GM23338 (cell line): ENCODE measurements at regions not wholly inside any gene's neighbourhood (a gene's known extent, or its start where the extent isn't known, plus 50 kb on each side); places are given as distances from the start of the nearest gene placed in this dataset.

Experiments used
- CREB1 ChIP-seq: fragments of 250-450 bp; sonication (Bioruptor Pico); IDR thresholded peaks from 2 replicates; pipeline ENCODE4 v1.5.0; 2020; ENCODE audit warnings: low read depth, mild to moderate bottlenecking, moderate library complexity
- EZH2 ChIP-seq: fragments of 200-600 bp; sonication (generic); IDR thresholded peaks from one replicate; pipeline ENCODE4 v1.8.0; 2017; ENCODE audit warnings: antibody characterized with exemption, mild to moderate bottlenecking, low read depth; ENCODE audit not compliant: unreplicated experiment
- EZH2phosphoT487 ChIP-seq: fragments of 200-600 bp; sonication (generic); IDR thresholded peaks from one replicate; pipeline ENCODE4 v1.8.1; 2018; ENCODE audit warnings: antibody characterized with exemption; ENCODE audit not compliant: unreplicated experiment
- JUNB ChIP-seq: IDR thresholded peaks from one replicate; pipeline ENCODE4 v1.6.1; 2016; ENCODE audit warnings: antibody characterized with exemption; ENCODE audit not compliant: unreplicated experiment
- NANOG ChIP-seq: IDR thresholded peaks from 2 replicates; pipeline ENCODE4 v1.6.1; 2016; ENCODE audit warnings: antibody characterized with exemption, borderline replicate concordance
- POLR2AphosphoS5 ChIP-seq: IDR thresholded peaks from 2 replicates; pipeline ENCODE4 v1.6.1; 2016; ENCODE audit warnings: antibody characterized with exemption, low read depth
- STAT1 ChIP-seq: IDR thresholded peaks from one replicate; pipeline ENCODE4 v1.6.1; 2016; ENCODE audit warnings: antibody characterized with exemption; ENCODE audit not compliant: unreplicated experiment
- ZNF114 ChIP-seq: fragments of 250-450 bp; sonication (Bioruptor Pico); IDR thresholded peaks from 2 replicates; pipeline ENCODE4 v1.5.0; 2020; ENCODE audit warnings: mild to moderate bottlenecking, moderate library complexity
- ZNF331 ChIP-seq: fragments of 250-450 bp; sonication (Bioruptor Pico); IDR thresholded peaks from 2 replicates; pipeline ENCODE4 v1.5.0; 2020; ENCODE audit warnings: low read depth, mild to moderate bottlenecking, moderate library complexity
- TF ChIP-seq, protein P1 (sequence below), 2 experiments: fragments of 200-600 bp in 1 of 2; sonication (generic) in 1 of 2; conservative IDR thresholded peaks; 2 replicates each; pipeline versions ENCODE4 v1.5.1 to v1.6.1; 2016 to 2017; ENCODE audit warnings: antibody characterized with exemption in 2 of 2, low read depth in 2 of 2, mild to moderate bottlenecking in 2 of 2, moderate library complexity in 1 of 2
- TF ChIP-seq, protein P2 (sequence below): IDR thresholded peaks from one replicate; pipeline ENCODE4 v1.6.1; 2018; ENCODE audit warnings: antibody characterized with exemption; ENCODE audit not compliant: unreplicated experiment
- TF ChIP-seq, protein P3 (sequence below): IDR thresholded peaks from 2 replicates; pipeline ENCODE4 v1.6.1; 2016; ENCODE audit warnings: antibody characterized with exemption
- TF ChIP-seq, protein P4 (sequence below): fragments of 250-450 bp; sonication (Bioruptor Pico); IDR thresholded peaks from 2 replicates; pipeline ENCODE4 v1.5.0; 2020; ENCODE audit warnings: mild to moderate bottlenecking, moderate library complexity

DNA sequence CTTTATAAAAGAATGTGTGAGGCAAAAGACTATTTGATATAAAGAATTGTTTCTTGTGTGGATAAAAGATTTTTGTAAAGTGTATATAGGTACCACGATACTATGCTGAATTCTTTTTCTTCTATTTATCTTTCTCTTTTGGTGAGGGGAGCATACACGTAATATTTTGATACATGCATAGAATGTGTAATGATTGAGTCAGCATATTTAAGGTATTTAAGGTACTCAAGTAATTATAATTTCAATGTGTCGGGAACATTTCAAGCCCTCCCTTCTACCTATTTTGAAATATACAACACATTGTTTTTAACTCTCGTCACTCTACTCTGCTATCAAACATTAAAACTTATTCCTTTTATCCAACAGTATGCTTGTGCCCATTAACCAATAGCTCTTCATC is 1221.6 kb upstream of the PHF14 start:
- TF ChIP-seq CREB1 (CRISPR knock-in tag) (no peak), POLR2AphosphoS5 (no peak), EZH2 (no peak), EZH2phosphoT487 (no peak), JUNB (no peak), STAT1 (no peak), ZNF114 (no peak), ZNF331 (CRISPR knock-in tag) (no peak), NANOG (no peak)
- TF ChIP-seq, protein P1, sequence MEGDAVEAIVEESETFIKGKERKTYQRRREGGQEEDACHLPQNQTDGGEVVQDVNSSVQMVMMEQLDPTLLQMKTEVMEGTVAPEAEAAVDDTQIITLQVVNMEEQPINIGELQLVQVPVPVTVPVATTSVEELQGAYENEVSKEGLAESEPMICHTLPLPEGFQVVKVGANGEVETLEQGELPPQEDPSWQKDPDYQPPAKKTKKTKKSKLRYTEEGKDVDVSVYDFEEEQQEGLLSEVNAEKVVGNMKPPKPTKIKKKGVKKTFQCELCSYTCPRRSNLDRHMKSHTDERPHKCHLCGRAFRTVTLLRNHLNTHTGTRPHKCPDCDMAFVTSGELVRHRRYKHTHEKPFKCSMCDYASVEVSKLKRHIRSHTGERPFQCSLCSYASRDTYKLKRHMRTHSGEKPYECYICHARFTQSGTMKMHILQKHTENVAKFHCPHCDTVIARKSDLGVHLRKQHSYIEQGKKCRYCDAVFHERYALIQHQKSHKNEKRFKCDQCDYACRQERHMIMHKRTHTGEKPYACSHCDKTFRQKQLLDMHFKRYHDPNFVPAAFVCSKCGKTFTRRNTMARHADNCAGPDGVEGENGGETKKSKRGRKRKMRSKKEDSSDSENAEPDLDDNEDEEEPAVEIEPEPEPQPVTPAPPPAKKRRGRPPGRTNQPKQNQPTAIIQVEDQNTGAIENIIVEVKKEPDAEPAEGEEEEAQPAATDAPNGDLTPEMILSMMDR (conservative IDR thresholded peaks at IDR 0.05; ENCODE audit: low read depth in 2 of 2): no peak
- TF ChIP-seq, protein P2, sequence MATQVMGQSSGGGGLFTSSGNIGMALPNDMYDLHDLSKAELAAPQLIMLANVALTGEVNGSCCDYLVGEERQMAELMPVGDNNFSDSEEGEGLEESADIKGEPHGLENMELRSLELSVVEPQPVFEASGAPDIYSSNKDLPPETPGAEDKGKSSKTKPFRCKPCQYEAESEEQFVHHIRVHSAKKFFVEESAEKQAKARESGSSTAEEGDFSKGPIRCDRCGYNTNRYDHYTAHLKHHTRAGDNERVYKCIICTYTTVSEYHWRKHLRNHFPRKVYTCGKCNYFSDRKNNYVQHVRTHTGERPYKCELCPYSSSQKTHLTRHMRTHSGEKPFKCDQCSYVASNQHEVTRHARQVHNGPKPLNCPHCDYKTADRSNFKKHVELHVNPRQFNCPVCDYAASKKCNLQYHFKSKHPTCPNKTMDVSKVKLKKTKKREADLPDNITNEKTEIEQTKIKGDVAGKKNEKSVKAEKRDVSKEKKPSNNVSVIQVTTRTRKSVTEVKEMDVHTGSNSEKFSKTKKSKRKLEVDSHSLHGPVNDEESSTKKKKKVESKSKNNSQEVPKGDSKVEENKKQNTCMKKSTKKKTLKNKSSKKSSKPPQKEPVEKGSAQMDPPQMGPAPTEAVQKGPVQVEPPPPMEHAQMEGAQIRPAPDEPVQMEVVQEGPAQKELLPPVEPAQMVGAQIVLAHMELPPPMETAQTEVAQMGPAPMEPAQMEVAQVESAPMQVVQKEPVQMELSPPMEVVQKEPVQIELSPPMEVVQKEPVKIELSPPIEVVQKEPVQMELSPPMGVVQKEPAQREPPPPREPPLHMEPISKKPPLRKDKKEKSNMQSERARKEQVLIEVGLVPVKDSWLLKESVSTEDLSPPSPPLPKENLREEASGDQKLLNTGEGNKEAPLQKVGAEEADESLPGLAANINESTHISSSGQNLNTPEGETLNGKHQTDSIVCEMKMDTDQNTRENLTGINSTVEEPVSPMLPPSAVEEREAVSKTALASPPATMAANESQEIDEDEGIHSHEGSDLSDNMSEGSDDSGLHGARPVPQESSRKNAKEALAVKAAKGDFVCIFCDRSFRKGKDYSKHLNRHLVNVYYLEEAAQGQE: no peak
- TF ChIP-seq, protein P3, sequence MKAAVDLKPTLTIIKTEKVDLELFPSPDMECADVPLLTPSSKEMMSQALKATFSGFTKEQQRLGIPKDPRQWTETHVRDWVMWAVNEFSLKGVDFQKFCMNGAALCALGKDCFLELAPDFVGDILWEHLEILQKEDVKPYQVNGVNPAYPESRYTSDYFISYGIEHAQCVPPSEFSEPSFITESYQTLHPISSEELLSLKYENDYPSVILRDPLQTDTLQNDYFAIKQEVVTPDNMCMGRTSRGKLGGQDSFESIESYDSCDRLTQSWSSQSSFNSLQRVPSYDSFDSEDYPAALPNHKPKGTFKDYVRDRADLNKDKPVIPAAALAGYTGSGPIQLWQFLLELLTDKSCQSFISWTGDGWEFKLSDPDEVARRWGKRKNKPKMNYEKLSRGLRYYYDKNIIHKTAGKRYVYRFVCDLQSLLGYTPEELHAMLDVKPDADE: no peak
- TF ChIP-seq, protein P4, sequence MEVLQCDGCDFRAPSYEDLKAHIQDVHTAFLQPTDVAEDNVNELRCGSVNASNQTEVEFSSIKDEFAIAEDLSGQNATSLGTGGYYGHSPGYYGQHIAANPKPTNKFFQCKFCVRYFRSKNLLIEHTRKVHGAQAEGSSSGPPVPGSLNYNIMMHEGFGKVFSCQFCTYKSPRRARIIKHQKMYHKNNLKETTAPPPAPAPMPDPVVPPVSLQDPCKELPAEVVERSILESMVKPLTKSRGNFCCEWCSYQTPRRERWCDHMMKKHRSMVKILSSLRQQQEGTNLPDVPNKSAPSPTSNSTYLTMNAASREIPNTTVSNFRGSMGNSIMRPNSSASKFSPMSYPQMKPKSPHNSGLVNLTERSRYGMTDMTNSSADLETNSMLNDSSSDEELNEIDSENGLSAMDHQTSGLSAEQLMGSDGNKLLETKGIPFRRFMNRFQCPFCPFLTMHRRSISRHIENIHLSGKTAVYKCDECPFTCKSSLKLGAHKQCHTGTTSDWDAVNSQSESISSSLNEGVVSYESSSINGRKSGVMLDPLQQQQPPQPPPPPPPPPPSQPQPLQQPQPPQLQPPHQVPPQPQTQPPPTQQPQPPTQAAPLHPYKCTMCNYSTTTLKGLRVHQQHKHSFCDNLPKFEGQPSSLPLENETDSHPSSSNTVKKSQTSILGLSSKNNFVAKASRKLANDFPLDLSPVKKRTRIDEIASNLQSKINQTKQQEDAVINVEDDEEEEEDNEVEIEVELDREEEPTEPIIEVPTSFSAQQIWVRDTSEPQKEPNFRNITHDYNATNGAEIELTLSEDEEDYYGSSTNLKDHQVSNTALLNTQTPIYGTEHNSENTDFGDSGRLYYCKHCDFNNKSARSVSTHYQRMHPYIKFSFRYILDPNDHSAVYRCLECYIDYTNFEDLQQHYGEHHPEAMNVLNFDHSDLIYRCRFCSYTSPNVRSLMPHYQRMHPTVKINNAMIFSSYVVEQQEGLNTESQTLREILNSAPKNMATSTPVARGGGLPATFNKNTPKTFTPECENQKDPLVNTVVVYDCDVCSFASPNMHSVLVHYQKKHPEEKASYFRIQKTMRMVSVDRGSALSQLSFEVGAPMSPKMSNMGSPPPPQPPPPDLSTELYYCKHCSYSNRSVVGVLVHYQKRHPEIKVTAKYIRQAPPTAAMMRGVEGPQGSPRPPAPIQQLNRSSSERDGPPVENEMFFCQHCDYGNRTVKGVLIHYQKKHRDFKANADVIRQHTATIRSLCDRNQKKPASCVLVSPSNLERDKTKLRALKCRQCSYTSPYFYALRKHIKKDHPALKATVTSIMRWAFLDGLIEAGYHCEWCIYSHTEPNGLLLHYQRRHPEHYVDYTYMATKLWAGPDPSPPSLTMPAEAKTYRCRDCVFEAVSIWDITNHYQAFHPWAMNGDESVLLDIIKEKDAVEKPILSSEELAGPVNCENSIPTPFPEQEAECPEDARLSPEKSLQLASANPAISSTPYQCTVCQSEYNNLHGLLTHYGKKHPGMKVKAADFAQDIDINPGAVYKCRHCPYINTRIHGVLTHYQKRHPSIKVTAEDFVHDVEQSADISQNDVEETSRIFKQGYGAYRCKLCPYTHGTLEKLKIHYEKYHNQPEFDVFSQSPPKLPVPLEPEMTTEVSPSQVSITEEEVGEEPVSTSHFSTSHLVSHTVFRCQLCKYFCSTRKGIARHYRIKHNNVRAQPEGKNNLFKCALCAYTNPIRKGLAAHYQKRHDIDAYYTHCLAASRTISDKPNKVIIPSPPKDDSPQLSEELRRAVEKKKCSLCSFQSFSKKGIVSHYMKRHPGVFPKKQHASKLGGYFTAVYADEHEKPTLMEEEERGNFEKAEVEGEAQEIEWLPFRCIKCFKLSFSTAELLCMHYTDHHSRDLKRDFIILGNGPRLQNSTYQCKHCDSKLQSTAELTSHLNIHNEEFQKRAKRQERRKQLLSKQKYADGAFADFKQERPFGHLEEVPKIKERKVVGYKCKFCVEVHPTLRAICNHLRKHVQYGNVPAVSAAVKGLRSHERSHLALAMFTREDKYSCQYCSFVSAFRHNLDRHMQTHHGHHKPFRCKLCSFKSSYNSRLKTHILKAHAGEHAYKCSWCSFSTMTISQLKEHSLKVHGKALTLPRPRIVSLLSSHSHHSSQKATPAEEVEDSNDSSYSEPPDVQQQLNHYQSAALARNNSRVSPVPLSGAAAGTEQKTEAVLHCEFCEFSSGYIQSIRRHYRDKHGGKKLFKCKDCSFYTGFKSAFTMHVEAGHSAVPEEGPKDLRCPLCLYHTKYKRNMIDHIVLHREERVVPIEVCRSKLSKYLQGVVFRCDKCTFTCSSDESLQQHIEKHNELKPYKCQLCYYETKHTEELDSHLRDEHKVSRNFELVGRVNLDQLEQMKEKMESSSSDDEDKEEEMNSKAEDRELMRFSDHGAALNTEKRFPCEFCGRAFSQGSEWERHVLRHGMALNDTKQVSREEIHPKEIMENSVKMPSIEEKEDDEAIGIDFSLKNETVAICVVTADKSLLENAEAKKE: no peak
